ENCODE measurements at regions not wholly inside any gene's neighbourhood (a gene's known extent, or its start where the extent isn't known, plus 50 kb on each side); places are given as distances from the start of the nearest gene placed in this dataset.
A peak's percentile ranks its signal among the peaks of the same experiment; 100 is the strongest.

GRCh38 chr9:90948156-90948555, 146.5 kb downstream of the SYK start:
- DNase-seq: no peak

DNA sequence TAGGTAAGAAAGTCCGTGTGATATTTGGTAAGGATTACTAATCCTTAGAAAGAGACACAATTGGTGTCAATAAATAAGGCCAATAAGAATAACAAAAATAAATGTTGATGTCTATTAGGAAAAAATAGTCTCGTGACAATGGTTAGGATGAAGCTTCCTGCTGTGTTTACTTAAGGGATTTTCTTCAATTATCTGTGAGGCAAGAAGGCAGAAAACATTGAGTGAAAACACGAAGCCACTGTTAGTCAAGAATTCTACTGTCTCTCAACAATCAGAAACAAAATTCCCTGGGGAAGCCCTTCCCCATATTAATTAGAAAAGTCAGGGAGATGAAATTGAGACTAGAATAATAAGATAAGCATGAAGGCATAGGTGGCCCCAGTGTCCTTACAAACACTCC, 149.0 kb downstream of the SYK start:
- DNase-seq: no peak

DNA sequence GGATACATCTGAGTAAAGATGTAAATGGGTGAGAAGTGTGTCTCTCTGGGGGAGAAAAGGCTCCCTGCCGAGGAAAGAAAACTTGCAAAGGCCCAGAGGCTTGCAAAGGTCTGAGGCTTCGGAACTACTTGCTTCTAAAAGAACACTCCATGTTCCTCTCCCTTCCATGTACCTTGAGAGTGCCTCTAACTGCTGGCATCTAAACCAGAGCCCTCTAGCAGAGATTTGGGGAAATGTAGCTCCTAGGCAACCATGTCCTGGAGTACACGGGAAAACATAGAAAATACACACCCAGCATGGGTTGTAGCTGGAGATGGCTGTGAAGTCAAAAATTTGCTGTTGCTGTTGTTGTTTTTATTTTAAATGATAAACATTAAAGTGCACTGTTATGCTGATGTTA, 151.6 kb downstream of the SYK start:
- no peak for DNase-seq

DNA sequence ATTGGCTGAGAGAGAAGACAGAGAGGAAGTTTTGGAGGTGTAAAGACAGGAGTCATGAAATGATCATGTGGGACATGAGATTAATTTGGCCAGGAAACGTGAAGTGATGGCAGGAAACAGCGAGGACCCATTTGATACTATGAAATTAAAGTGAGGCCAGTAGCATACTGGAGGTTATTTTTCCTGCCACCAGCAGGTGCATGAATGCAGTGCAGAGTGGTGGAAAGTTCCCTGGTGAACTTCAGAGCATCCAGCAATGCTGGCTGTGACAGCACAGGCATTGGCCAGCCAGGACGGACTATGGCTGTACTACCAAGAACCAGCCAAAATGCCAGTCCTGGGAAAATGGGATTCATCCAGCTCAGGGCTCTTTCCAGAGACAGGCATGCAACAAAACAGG, 152.2 kb downstream of the SYK start:
- DNase-seq: no peak

DNA sequence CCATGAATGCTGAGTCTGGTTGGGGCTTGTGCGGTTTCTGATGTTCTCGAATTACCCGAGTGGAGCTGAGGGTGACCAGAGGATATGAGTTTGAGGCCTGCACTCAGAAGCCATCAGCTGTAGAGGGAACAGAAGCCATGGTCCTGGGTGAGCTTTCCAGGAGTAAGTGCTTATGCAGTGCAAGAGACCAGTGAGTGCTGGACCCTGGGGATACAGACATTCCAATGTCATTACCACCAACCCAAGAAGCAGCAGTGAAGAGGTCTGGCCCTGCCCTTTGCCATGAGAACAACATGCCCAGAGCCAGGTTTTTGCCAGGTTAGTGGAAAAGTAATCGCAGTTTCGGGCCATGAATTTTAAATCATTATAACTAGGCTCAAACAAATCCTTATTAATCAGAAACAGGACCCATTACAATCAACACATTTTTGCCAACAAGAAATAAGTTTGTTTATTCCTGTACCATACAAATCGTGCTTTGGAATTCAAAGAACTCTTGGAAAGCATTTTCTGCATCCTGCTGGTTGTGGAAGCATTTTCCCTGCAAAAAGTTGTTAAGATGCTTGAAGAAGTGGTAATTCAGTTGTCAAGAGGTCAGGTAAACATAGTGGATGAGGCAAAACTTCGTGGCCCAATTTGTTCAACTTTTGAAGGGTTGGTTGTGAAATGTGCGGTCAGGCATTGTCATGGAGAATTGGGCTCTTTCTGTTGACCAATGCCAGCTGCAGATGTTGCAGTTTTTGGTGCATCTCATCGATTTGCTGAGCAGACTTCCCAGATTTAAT, 154.6 kb downstream of the SYK start:
- no peak for DNase-seq

- no peak for DNase-seq
Measured at GRCh38 chr9:90958328-90958727, 156.7 kb downstream of the SYK start.

DNA sequence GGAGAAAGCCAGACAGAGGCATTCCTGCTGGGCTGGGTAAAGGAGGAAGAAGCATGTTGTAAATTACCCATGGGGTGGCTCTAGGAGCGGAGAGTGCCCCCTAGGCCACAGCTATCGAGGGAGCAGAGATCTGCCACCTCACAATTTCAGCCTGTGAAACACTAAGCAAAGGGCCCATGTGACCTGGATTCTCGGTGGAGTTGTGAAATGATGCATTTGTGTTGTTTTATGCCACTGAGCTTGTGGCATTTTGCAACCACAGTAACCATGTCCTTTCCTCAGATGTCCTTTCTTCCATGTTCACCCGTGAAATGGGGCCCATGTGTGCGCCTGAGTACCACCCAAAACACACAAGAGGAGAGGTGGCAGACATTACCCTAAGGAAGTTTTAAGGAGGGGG, 159.3 kb downstream of the SYK start:
- DNase-seq: no peak

DNA sequence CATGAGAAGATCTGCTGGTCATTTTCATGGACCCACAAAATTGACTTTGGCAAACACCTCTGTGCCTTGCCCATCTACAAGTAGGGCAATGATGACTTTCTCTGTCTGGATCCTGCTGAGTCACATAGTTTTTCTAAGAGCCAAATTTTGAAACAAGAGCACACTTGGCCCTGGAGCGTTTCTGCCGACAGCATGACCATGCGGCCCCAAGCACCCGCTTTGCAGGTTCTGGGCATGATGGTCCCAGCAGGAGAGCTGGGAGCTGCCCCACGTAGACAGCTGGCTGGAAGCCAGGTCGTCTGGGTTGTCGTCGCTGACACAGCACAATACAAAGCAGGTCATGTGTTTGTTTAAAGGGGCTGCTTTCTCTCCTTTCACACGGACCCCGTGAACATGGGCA, 159.8 kb downstream of the SYK start:
- DNase-seq: peak; percentile 78

GRCh38 chr9:90964101-90965020, 162.7 kb downstream of the SYK start:
- peak; percentile 91 for DNase-seq

DNA sequence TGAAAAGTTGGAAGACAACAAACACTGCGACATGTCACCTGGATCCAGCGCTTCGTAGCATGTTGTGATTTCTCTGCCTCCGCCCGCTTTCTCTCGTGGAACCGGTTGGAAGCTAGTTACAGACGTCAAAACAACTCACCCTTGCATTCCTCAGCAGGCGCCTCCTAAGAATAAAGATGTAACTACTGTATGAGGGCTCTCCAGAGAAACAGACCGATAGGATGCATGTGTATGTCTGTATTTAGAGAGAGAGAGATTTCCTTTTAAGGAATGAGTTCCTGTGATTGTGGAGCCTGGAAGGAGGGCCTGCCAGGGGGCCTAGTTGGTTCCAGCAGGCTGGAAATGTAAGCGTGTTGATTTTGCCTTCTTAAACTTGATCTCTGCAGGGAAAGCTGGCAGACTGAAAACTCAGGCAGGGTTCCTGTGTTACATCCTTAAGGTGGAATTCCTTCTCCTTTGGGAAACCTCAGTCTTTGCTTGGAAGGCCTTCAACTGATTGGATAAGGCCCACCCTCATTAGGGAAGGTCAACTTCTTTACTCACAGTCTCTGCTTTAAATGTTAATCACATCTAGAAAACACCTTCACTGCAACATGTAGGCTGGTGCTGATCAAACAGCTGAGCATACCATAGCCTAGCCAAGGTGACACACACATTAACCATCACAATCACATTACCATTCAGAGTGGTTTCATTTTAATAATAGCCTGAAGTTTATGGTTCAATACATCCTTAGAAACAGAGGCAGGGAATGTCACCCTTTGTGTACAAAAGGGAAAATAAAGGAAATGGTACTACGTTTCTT, 163.8 kb downstream of the SYK start:
- DNase-seq: no peak

- DNase-seq: no peak
Measured at GRCh38 chr9:90966031-90966290, 164.3 kb downstream of the SYK start.

- DNase-seq: no peak
Measured at GRCh38 chr9:90966480-90967144, 165.0 kb downstream of the SYK start.

DNA sequence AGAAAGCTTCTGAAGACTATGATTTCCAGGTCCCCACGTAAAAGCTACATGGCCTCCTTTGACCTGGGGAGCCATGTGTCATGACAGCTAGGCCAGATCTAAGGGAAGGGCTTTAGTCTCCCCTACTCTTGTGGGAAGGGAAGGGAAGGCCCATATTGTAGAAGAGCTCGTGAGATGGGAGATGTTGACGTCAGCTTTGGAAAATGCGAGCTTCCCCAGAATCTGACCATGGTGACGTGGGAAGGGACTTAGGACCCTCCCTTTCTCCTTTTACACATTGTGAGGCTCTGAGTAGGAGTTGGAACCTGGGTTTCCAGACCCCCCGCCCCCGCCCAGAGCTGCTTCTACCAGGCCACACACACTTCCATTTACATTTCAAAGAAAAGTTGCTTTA, 165.5 kb downstream of the SYK start:
- DNase-seq: no peak

- peak; percentile 87 for DNase-seq
Measured at GRCh38 chr9:90969021-90969675, 167.5 kb downstream of the SYK start.

GRCh38 chr9:90970608-90971007, 169.0 kb downstream of the SYK start:
- DNase-seq: no peak

- DNase-seq: no peak
Measured at GRCh38 chr9:90972057-90972456, 170.4 kb downstream of the SYK start.

DNA sequence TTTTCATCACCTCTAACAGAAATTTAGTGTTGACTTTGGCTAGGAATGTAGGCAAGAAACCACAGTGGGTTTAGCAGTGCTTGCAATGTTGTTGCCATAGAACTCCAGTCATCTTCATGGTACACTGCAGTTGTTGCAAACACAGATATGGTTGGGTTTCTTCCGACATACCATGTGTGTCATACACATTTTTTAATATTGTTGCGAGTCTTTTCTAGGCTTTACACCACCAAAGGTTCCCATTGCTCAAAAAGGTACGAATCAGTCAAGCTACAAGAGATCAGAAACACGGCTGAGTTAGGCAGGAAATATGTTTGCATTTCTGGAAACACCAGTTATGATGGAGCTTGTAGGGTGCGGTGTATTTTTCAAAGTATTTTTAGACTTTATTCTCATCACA, 172.4 kb downstream of the SYK start:
- DNase-seq: no peak

GRCh38 chr9:90974643-90975245, 173.1 kb downstream of the SYK start:
- DNase-seq: no peak

DNA sequence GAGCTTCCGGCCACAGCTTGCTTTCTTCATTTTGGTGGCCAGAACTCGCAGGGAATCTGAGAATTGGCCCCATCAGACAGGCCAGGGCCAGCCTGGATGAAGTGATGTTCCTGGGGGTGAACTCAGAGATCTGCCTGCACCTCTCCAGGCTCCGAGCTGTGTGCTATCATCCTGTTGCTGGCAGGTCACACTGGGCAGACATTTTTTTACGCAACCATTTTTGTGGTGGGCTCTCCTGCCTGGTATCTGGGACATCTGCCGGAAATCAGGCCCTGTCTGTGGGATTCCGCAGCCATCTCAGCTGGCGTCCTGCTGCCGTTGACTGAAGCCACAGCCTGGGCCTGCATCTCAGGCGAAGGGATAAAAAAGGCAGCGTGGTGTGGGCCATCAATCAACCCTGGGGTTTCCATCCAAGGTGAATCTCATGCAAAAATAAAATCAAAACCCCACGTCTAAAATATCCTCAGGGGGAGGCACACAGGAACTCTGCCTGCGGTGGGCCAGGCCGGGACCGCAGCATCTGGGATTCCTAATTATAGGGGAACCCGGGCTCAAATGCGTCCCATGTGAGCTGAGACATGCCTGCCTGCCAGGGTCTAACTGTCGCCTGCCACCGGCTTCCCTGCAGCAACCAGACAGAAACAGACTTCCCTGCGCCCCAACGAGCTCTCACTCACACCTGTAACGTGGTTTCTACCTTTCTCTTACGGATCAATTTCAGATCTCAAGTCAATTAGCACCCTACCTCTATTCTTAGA, 174.3 kb downstream of the SYK start:
- DNase-seq: no peak

- DNase-seq: no peak
Measured at GRCh38 chr9:90979138-90979551, 177.5 kb downstream of the SYK start.

GRCh38 chr9:90979639-90980038, 178.0 kb downstream of the SYK start:
- no peak for DNase-seq

All from NCI-H510A treated with DMSO at 0.1 percent for 48 hours (cell line).